Kidney (tissue), 13 donors: ENCODE measurements at regions not wholly inside any gene's neighbourhood (a gene's known extent, or its start where the extent isn't known, plus 50 kb on each side); places are given as distances from the start of the nearest gene placed in this dataset.

Experiments used
- DNase-seq, 5 donors: peaks; one replicate each; pipeline ENCODE4 v3.0.0-alpha.2; 2013 to 2020
- FAIRE-seq: peaks from 2 replicates; lab custom pipeline; 2012; peaks lifted over from hg19 to GRCh38; lab: Jason Lieb, UNC
- H3K27ac ChIP-seq, 2 donors: one replicate each; pipeline ENCODE4 v1.7.0; 2013; ENCODE audit warnings: low read depth in 2 of 2, low read length in 2 of 2, inconsistent platforms in 1 of 2
- H3K27me3 ChIP-seq: one replicate; pipeline ENCODE4 v1.7.1; 2013; ENCODE audit warnings: low read length, inconsistent platforms; ENCODE audit not compliant: control insufficient read depth, insufficient read depth
- H3K36me3 ChIP-seq, 3 donors: one replicate each; pipeline versions ENCODE4 v1.7.0 to v1.7.1; 2013; ENCODE audit warnings: low read length in 3 of 3, control low read depth in 1 of 3, inconsistent platforms in 1 of 3; ENCODE audit not compliant: insufficient read depth in 3 of 3, control insufficient read depth in 2 of 3
- H3K4me1 ChIP-seq, 3 donors: one replicate each; pipeline versions ENCODE4 v1.7.0 to v1.7.1; 2013; ENCODE audit warnings: low read length in 3 of 3, inconsistent platforms in 1 of 3, low read depth in 1 of 3; ENCODE audit not compliant: control insufficient read depth in 2 of 3, insufficient read depth in 2 of 3
- H3K4me3 ChIP-seq, 3 donors: one replicate each; pipeline versions ENCODE4 v1.7.0 to v1.8.1; 2013; ENCODE audit warnings: low read length in 3 of 3, control low read depth in 1 of 3, inconsistent platforms in 1 of 3
- H3K9ac ChIP-seq, 3 donors: one replicate each; pipeline versions ENCODE4 v1.7.0 to v1.7.1; 2013; ENCODE audit warnings: low read length in 3 of 3, control low read depth in 1 of 3, inconsistent platforms in 1 of 3
- H3K9me3 ChIP-seq, 3 donors: one replicate each; pipeline versions ENCODE4 v1.7.0 to v1.7.1; 2013; ENCODE audit warnings: low read length in 3 of 3, control low read depth in 1 of 3, inconsistent platforms in 1 of 3; ENCODE audit not compliant: control insufficient read depth in 2 of 3, insufficient read depth in 1 of 3
- intact Hi-C: fragments of 100-400 bp; cut with DNase I; formaldehyde crosslinking; loops from one replicate; pipeline ENCODE4 v1.11.1; 2022
- TF ChIP-seq, protein P1 (sequence below): IDR thresholded peaks from 3 replicates; pipeline ENCODE4 v1.5.1; 2012; ENCODE audit warnings: mild to moderate bottlenecking, moderate library complexity, borderline replicate concordance; ENCODE audit not compliant: insufficient read depth; ENCODE audit errors: extremely low read depth
- donor health status: control.
- donor health status: control.
- donor health status: control.
- donor health status: control.
- donor health status: control.
- donor health status: DM: yes; HTN: yes; CAD: no.
- donor health status: Normal renal cell carcinoma (clear cell type).

DNA sequence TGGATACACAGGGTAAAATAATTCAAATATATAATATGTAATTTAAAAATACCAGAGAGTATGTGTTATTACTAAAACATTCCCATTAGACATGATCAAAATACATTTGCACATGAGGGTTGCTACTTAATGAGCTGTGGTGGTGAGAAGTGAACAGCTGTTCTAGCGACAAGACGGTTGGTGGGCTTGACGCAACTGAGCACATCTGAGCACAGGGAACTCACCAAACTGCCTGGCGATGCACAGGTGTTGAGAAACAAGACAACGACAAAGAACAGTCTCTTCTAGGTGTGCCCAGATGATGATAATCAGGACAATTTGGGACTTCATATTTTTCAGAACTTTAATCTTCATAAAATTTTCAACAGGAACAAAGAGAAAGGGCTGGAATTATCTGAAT is 555.1 kb upstream of the SGCG start:
- Histone ChIP-seq H3K9ac (no peak overlapping the region), H3K4me3 (no peak overlapping the region), H3K9me3 (peaks cover 0 to 7% (median 0%) of the 10 kb centered on the region in 3 donors), H3K27ac (no peak overlapping the region), H3K36me3 (no peaks in the 10 kb centered on the region), H3K27me3 (no peaks in the 10 kb centered on the region), H3K4me1 (no peaks in the 10 kb centered on the region)
- FAIRE-seq (no peak), DNase-seq (no peak)
- intact Hi-C loops, result no loop called here
- TF ChIP-seq, protein P1, sequence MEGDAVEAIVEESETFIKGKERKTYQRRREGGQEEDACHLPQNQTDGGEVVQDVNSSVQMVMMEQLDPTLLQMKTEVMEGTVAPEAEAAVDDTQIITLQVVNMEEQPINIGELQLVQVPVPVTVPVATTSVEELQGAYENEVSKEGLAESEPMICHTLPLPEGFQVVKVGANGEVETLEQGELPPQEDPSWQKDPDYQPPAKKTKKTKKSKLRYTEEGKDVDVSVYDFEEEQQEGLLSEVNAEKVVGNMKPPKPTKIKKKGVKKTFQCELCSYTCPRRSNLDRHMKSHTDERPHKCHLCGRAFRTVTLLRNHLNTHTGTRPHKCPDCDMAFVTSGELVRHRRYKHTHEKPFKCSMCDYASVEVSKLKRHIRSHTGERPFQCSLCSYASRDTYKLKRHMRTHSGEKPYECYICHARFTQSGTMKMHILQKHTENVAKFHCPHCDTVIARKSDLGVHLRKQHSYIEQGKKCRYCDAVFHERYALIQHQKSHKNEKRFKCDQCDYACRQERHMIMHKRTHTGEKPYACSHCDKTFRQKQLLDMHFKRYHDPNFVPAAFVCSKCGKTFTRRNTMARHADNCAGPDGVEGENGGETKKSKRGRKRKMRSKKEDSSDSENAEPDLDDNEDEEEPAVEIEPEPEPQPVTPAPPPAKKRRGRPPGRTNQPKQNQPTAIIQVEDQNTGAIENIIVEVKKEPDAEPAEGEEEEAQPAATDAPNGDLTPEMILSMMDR, result no peak

DNA sequence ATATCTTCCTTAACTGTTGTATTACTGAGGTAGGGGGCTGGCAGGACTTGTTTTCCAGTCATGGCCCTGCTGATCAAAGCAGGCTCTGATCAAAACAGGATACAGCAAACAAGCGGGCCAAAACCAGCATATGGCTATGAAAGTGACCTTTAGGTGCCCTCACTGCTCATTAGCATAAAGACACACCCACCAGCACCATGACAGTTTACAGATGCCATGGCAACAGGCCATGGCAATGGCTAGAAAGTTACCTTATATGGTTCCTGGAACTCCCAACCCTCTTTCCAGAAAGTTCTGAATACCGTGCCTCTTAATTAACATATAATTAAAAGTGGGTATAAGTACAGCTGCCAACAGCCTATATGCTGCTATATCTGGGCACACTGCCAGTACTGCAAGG is 551.4 kb upstream of the SGCG start:
- Histone ChIP-seq H3K9ac (no peak overlapping the region), H3K27me3 (no peaks in the 10 kb centered on the region), H3K4me1 (no peaks in the 10 kb centered on the region), H3K27ac (no peak overlapping the region), H3K9me3 (no peaks in the 10 kb centered on the region), H3K4me3 (no peak overlapping the region), H3K36me3 (no peaks in the 10 kb centered on the region)
- FAIRE-seq, result no peak
- TF ChIP-seq, protein P1, result no peak
- intact Hi-C loops, result no loop called here
- DNase-seq, result no peak

DNA sequence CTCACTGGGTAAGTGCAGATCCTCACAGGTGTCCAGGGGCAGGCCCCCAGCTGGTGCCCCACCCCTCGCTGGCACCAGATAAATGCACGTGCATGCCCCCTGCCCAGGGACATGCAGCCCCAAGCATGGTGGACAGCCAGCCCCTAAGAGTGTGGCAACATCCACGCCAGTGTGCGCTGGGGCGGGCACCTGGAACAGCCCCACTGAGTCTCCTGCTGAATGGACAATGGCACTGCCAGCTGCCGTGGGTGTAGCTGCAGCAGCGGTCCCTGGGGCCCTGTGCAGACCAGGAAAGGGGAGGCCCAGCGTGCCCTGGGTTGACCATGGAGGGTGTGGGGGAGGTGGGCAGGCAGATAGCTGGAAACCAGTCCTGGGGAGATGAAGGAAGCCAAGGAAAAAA is 538.7 kb upstream of the SGCG start:
- Histone ChIP-seq H3K9ac (no peak overlapping the region), H3K9me3 (no peaks in the 10 kb centered on the region), H3K4me3 (no peak overlapping the region), H3K36me3 (no peaks in the 10 kb centered on the region), H3K4me1 (no peaks in the 10 kb centered on the region), H3K27me3 (no peaks in the 10 kb centered on the region), H3K27ac (no peak overlapping the region)
- DNase-seq (no peak), FAIRE-seq (no peak)
- TF ChIP-seq, protein P1, result no peak
- intact Hi-C loops, result no loop called here

DNA sequence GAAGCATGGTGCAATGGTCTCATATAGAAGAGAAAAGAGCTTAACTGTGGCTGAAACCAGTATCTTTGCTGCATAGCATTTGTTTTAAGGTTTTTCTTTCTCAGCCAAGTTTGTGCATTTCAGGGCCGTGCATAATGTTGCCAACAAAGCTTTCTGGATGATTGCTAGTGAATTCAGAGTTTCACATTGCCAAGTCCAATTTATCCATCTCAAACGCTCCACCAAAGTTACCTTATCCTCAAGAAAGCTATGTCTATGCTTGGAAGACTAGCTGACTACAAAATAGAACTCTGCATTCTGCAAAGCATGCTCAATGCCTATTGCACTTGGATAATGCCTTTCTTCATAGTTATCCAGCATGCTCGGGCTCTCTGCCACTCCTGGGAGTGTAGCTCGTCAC is 535.8 kb upstream of the SGCG start:
- intact Hi-C loops, result no loop called here
- Histone ChIP-seq H3K27me3 (no peaks in the 10 kb centered on the region), H3K36me3 (no peaks in the 10 kb centered on the region), H3K4me3 (no peak overlapping the region), H3K9me3 (no peaks in the 10 kb centered on the region), H3K4me1 (no peaks in the 10 kb centered on the region), H3K9ac (no peak overlapping the region), H3K27ac (no peak overlapping the region)
- TF ChIP-seq, protein P1, result no peak
- no peak for DNase-seq
- no peak for FAIRE-seq
